A549 (cell line): ENCODE measurements at regions not wholly inside any gene's neighbourhood (a gene's known extent, or its start where the extent isn't known, plus 50 kb on each side); places are given as distances from the start of the nearest gene placed in this dataset.

ENCODE experiments used
- ATAC-seq, 2 experiments: fragments of 200-7000 bp in 1 of 2; fragments of >200 bp in 1 of 2; cut with Nextera tagmentation in 1 of 2; cut with Tn5 transposase in 1 of 2; 3 replicates each; pipeline versions ENCODE4 v1.8.0 to v1.9.1; 2018 to 2020; ENCODE audit warnings: mild to moderate bottlenecking in 1 of 2, moderate library complexity in 1 of 2
- CTCF ChIA-PET: fragments of 300-600 bp; sonication (Branson Sonifier 250); formaldehyde crosslinking; extraction: SDS; loops from one replicate; lab custom pipeline; 2021; ENCODE audit warnings: antibody characterized with exemption, inconsistent platforms; lab: Yijun Ruan, JAX
- POLR2A ChIA-PET: fragments of 350-600 bp; formaldehyde crosslinking; extraction: SDS; loops from one replicate; lab custom pipeline; 2021; ENCODE audit warnings: antibody characterized with exemption, inconsistent platforms; lab: Yijun Ruan, JAX
- DNase-seq, 2 experiments: peaks; one replicate each; pipeline versions ENCODE4 v3.0.0 to v3.0.0-alpha.2; 2011 to 2016; ENCODE audit warnings: low read depth in 1 of 2, low spot score in 1 of 2
- FAIRE-seq: peaks from 2 replicates; lab custom pipeline; 2011; peaks lifted over from hg19 to GRCh38; lab: Jason Lieb, UNC
- H3K27ac ChIP-seq, 2 experiments: fragments of >200 bp; sonication (Bioruptor Twin); formaldehyde crosslinking; 3 replicates each; pipeline ENCODE4 v1.5.1; 2016 to 2017
- H3K4me1 ChIP-seq: fragments of >200 bp; sonication (Bioruptor Twin); formaldehyde crosslinking; 3 replicates; pipeline ENCODE4 v1.6.1; 2016
- H3K4me2 ChIP-seq: fragments of >200 bp; sonication (Bioruptor Twin); formaldehyde crosslinking; 3 replicates; pipeline ENCODE4 v1.6.1; 2016
- H3K4me3 ChIP-seq: fragments of >200 bp; sonication (Bioruptor Twin); formaldehyde crosslinking; 3 replicates; pipeline ENCODE4 v1.5.1; 2016
- H3K9me3 ChIP-seq: fragments of >200 bp; sonication (Bioruptor Twin); formaldehyde crosslinking; 3 replicates; pipeline ENCODE4 v1.6.1; 2016
- BCL3 ChIP-seq: fragments of >200 bp; sonication (Bioruptor Twin); formaldehyde crosslinking; IDR thresholded peaks from 3 replicates; pipeline ENCODE4 v1.6.1; 2016
- BHLHE40 ChIP-seq: IDR thresholded peaks from 2 replicates; pipeline ENCODE4 v1.6.1; 2012; ENCODE audit warnings: low read depth, low read length, inconsistent platforms
- CBX8 ChIP-seq: fragments of 200-600 bp; sonication (generic); IDR thresholded peaks from 2 replicates; pipeline ENCODE4 v1.6.1; 2016
- CHD4 ChIP-seq: fragments of 200-600 bp; sonication (generic); IDR thresholded peaks from 2 replicates; pipeline ENCODE4 v1.6.1; 2016; ENCODE audit warnings: antibody characterized with exemption, mild to moderate bottlenecking, borderline replicate concordance
- E2F6 ChIP-seq: IDR thresholded peaks from 2 replicates; pipeline ENCODE4 v1.6.1; 2012; ENCODE audit warnings: low read depth, borderline replicate concordance
- EHMT2 ChIP-seq: fragments of 200-600 bp; sonication (generic); IDR thresholded peaks from 2 replicates; pipeline ENCODE4 v1.6.1; 2016; ENCODE audit warnings: antibody characterized with exemption, low read depth, mild to moderate bottlenecking, moderate library complexity
- EP300 ChIP-seq, 2 experiments: fragments of >200 bp; sonication (Bioruptor Twin); formaldehyde crosslinking; IDR thresholded peaks; 2 replicates in 1 of 2; 3 replicates in 1 of 2; pipeline ENCODE4 v1.6.1; 2016 to 2017
- FOSB ChIP-seq: fragments of 250-450 bp; sonication (Bioruptor Pico); IDR thresholded peaks from 2 replicates; pipeline ENCODE4 v1.5.0; 2020; ENCODE audit warnings: mild to moderate bottlenecking, moderate library complexity
- FOSL2 ChIP-seq, 2 experiments: fragments of 450-650 bp in 1 of 2; fragments of >200 bp in 1 of 2; sonication (Bioruptor Twin) in 1 of 2; formaldehyde crosslinking; IDR thresholded peaks; 2 replicates each; pipeline versions ENCODE4 v1.5.0 to v1.6.1; 2016 to 2020; ENCODE audit warnings: mild to moderate bottlenecking in 1 of 2, moderate library complexity in 1 of 2
- HES2 ChIP-seq: fragments of >200 bp; sonication (Bioruptor Twin); formaldehyde crosslinking; IDR thresholded peaks from 2 replicates; pipeline ENCODE4 v1.6.1; 2016
- HEYL ChIP-seq: fragments of 250-450 bp; sonication (Bioruptor Pico); IDR thresholded peaks from 2 replicates; pipeline ENCODE4 v1.8.0; 2021; ENCODE audit warnings: mild to moderate bottlenecking, moderate library complexity
- KDM1A ChIP-seq: fragments of 200-600 bp; sonication (generic); IDR thresholded peaks from 2 replicates; pipeline ENCODE4 v1.6.1; 2016; ENCODE audit warnings: low read depth, mild to moderate bottlenecking
- NR3C1 ChIP-seq: fragments of >200 bp; sonication (Bioruptor Twin); formaldehyde crosslinking; IDR thresholded peaks from 3 replicates; pipeline ENCODE4 v1.6.1; 2017
- PHF8 ChIP-seq: fragments of 200-600 bp; sonication (generic); IDR thresholded peaks from 2 replicates; pipeline ENCODE4 v1.6.1; 2016; ENCODE audit warnings: low read depth, mild to moderate bottlenecking, antibody characterized with exemption, moderate library complexity, borderline replicate concordance
- POLR2AphosphoS2 ChIP-seq: conservative IDR thresholded peaks from 2 replicates; pipeline ENCODE4 v1.6.1; 2012; ENCODE audit warnings: low read length, improper control_type of control experiment, inconsistent platforms
- RFX5 ChIP-seq: fragments of 450-650 bp; IDR thresholded peaks from 2 replicates; pipeline ENCODE4 v1.7.1; 2014; ENCODE audit warnings: antibody characterized with exemption, mild to moderate bottlenecking, moderate library complexity
- RNF2 ChIP-seq: fragments of 200-600 bp; sonication (generic); IDR thresholded peaks from 2 replicates; pipeline ENCODE4 v1.6.1; 2016; ENCODE audit warnings: low read depth, mild to moderate bottlenecking, antibody characterized with exemption, moderate library complexity, borderline replicate concordance
- TFCP2L1 ChIP-seq: fragments of 250-450 bp; sonication (Bioruptor Pico); IDR thresholded peaks from 2 replicates; pipeline ENCODE4 v1.5.0; 2021; ENCODE audit warnings: mild to moderate bottlenecking
- USF2 ChIP-seq: fragments of 450-650 bp; IDR thresholded peaks from 2 replicates; pipeline ENCODE4 v1.6.1; 2014; ENCODE audit warnings: antibody characterized with exemption
- ZC3H11A ChIP-seq: fragments of 450-650 bp; IDR thresholded peaks from 2 replicates; pipeline ENCODE4 v1.6.1; 2014; ENCODE audit warnings: antibody characterized with exemption, mild to moderate bottlenecking
- ZFP36 ChIP-seq: fragments of 450-650 bp; IDR thresholded peaks from 2 replicates; pipeline ENCODE4 v1.6.1; 2014; ENCODE audit warnings: borderline replicate concordance; ENCODE audit not compliant: partially characterized antibody
- ZSCAN20 ChIP-seq: fragments of 250-450 bp; sonication (Bioruptor Pico); IDR thresholded peaks from 2 replicates; pipeline ENCODE4 v1.8.0; 2022; ENCODE audit warnings: mild to moderate bottlenecking, moderate library complexity
- WGBS: methylation state at CpG from one replicate; pipeline ENCODE4 v1.1.6; 2017; ENCODE audit errors: missing lambda C conversion rate; 5-methylcytosine and 5-hydroxymethylcytosine counted together

GRCh38 chr20:19811231-19811630, 53.2 kb downstream of the RIN2 start:
- 84% methylated on average over 8 of the region's 8 CpGs for WGBS
- H3K9me3 ChIP-seq, result no peaks in the 10 kb centered on the region
- peaks cover 39% of the 10 kb centered on the region for H3K4me1 ChIP-seq
- H3K27ac ChIP-seq, result peak overlapping the region in 1 of 2 experiments; percentile 34; a peak in 3 of 6 replicates
- no peak for DNase-seq
- FAIRE-seq, result no peak
- ChIA-PET POLR2A (interaction anchor here (0.9 to 1.0 kb wide), 2 partner anchors 11 to 164 kb away, joined by 3 read pairs; no protein-coding TSS in a partner anchor), CTCF (interaction anchor here (0.7 to 6.9 kb wide), 6 partner anchors 9 to 76 kb away, joined by 3 to 59 read pairs (median 4); no protein-coding TSS in a partner anchor)
- H3K4me2 ChIP-seq, result no peak overlapping the region
- TF ChIP-seq RNF2 (no peak), CBX8 (no peak), CHD4 (no peak), TFCP2L1 (no peak), FOSB (CRISPR knock-in tag) (no peak), USF2 (no peak), NR3C1 (no peak), FOSL2 (IDR thresholded peaks at IDR 0.05) (no peak), FOSL2 (CRISPR knock-in tag; IDR thresholded peaks at IDR 0.05) (no peak), EHMT2 (no peak), EP300 (IDR thresholded peaks at IDR 0.05) (no peak), HEYL (no peak), ZSCAN20 (CRISPR knock-in tag) (no peak)
- no peak for ATAC-seq
- H3K4me3 ChIP-seq, result no peak overlapping the region

- Histone ChIP-seq H3K27ac (peak overlapping the region in 1 of 2 experiments; percentile 72; a peak in 3 of 6 replicates), H3K4me2 (no peak overlapping the region), H3K9me3 (no peaks in the 10 kb centered on the region), H3K4me1 (peaks cover 41% of the 10 kb centered on the region)
- DNase-seq, result no peak
- CTCF ChIA-PET, result interaction anchor here (0.7 to 6.9 kb wide), 6 partner anchors 9 to 1342 kb away, joined by 3 to 59 read pairs (median 4); no protein-coding TSS in a partner anchor
- no peak for ATAC-seq
- peak; percentile 43 for FAIRE-seq
- TF ChIP-seq ZC3H11A (no peak), BHLHE40 (no peak), KDM1A (no peak), RFX5 (no peak), E2F6 (no peak), HES2 (no peak), FOSL2 (IDR thresholded peaks at IDR 0.05) (no peak), FOSL2 (CRISPR knock-in tag; IDR thresholded peaks at IDR 0.05) (no peak), PHF8 (no peak), POLR2AphosphoS2 (no peak), ZSCAN20 (CRISPR knock-in tag) (no peak), ZFP36 (no peak), BCL3 (no peak), HEYL (no peak)
- TF ChIP-seq, all 56 proteins: peak for 0
- no peak overlapping the region for H3K4me3 ChIP-seq
- POLR2A ChIA-PET, result interaction anchor here (1.0 kb wide), 1 partner anchor 12 kb away, joined by 3 read pairs; no protein-coding TSS in a partner anchor
- WGBS, result 81% methylated on average over 1 of the region's 1 CpG
Measured at GRCh38 chr20:19812056-19812455, 54.0 kb downstream of the RIN2 start.
